SK-N-SH treated with all-trans-retinoic acid at 6 μM for 48 hours (cell line): ENCODE measurements at regions not wholly inside any gene's neighbourhood (a gene's known extent, or its start where the extent isn't known, plus 50 kb on each side); places are given as distances from the start of the nearest gene placed in this dataset.

Experiments
- ATAC-seq: fragments of 200-7000 bp; cut with Tn5 transposase; 3 replicates; pipeline ENCODE4 v1.9.1; 2020; ENCODE audit warnings: mild to moderate bottlenecking, moderate library complexity
- ARNTL ChIP-seq: fragments of 450-650 bp; formaldehyde crosslinking; IDR thresholded peaks from 2 replicates; pipeline ENCODE4 v1.5.0; 2020; ENCODE audit warnings: low read depth, mild to moderate bottlenecking, moderate library complexity, borderline replicate concordance
- CSDC2 ChIP-seq: fragments of 250-450 bp; sonication (Bioruptor Pico); IDR thresholded peaks from 2 replicates; pipeline ENCODE4 v1.5.0; 2020; ENCODE audit warnings: mild to moderate bottlenecking, moderate library complexity
- CSRNP3 ChIP-seq: fragments of 250-450 bp; sonication (Bioruptor Pico); IDR thresholded peaks from 2 replicates; pipeline ENCODE4 v1.5.1; 2021; ENCODE audit warnings: mild to moderate bottlenecking, moderate library complexity
- GLIS3 ChIP-seq: fragments of 250-450 bp; sonication (Bioruptor Pico); IDR thresholded peaks from 2 replicates; pipeline ENCODE4 v1.5.0; 2020; ENCODE audit warnings: mild to moderate bottlenecking, moderate library complexity
- ISL1 ChIP-seq: fragments of 250-450 bp; sonication (Bioruptor Pico); IDR thresholded peaks from 2 replicates; pipeline ENCODE4 v2.1.2; 2022; ENCODE audit warnings: mild to moderate bottlenecking, moderate library complexity
- PATZ1 ChIP-seq: fragments of 250-450 bp; sonication (Bioruptor Pico); IDR thresholded peaks from 2 replicates; pipeline ENCODE4 v1.8.0; 2020; ENCODE audit warnings: mild to moderate bottlenecking, moderate library complexity, borderline replicate concordance
- POU6F1 ChIP-seq: fragments of 250-450 bp; sonication (Bioruptor Pico); IDR thresholded peaks from 2 replicates; pipeline ENCODE4 v1.8.0; 2021; ENCODE audit warnings: low read depth, mild to moderate bottlenecking, moderate library complexity, borderline replicate concordance
- PPARA ChIP-seq: fragments of 250-450 bp; sonication (Bioruptor Pico); IDR thresholded peaks from 2 replicates; pipeline ENCODE4 v1.5.0; 2020; ENCODE audit warnings: mild to moderate bottlenecking, borderline replicate concordance
- RARB ChIP-seq: fragments of 250-450 bp; sonication (Bioruptor Pico); IDR thresholded peaks from 2 replicates; pipeline ENCODE4 v1.8.0; 2021; ENCODE audit warnings: mild to moderate bottlenecking, moderate library complexity
- SNAI2 ChIP-seq: fragments of 250-450 bp; sonication (Bioruptor Pico); IDR thresholded peaks from 2 replicates; pipeline ENCODE4 v1.5.0; 2020; ENCODE audit warnings: mild to moderate bottlenecking, moderate library complexity
- TCF4 ChIP-seq: fragments of 250-450 bp; sonication (Bioruptor Pico); IDR thresholded peaks from 2 replicates; pipeline ENCODE4 v1.8.0; 2021; ENCODE audit warnings: mild to moderate bottlenecking, moderate library complexity, borderline replicate concordance
- TOX ChIP-seq: fragments of 250-450 bp; sonication (Bioruptor Pico); IDR thresholded peaks from 2 replicates; pipeline ENCODE4 v1.8.0; 2021; ENCODE audit warnings: mild to moderate bottlenecking, moderate library complexity, borderline replicate concordance
- TSHZ2 ChIP-seq: fragments of 250-450 bp; sonication (Bioruptor Pico); IDR thresholded peaks from 2 replicates; pipeline ENCODE4 v1.5.0; 2020; ENCODE audit warnings: mild to moderate bottlenecking, moderate library complexity
- ZFP3 ChIP-seq: fragments of 250-450 bp; sonication (Bioruptor Pico); IDR thresholded peaks from 2 replicates; pipeline ENCODE4 v1.5.0; 2020; ENCODE audit warnings: mild to moderate bottlenecking, moderate library complexity
- ZFP30 ChIP-seq: fragments of 450-650 bp; formaldehyde crosslinking; IDR thresholded peaks from 2 replicates; pipeline ENCODE4 v1.5.0; 2022; ENCODE audit warnings: mild to moderate bottlenecking, moderate library complexity
- ZNF565 ChIP-seq: fragments of 450-650 bp; formaldehyde crosslinking; conservative IDR thresholded peaks from 2 replicates; pipeline ENCODE4 v1.5.0; 2020; ENCODE audit warnings: low read depth, mild to moderate bottlenecking, moderate library complexity
- ZNF70 ChIP-seq: fragments of 450-650 bp; formaldehyde crosslinking; IDR thresholded peaks from 2 replicates; pipeline ENCODE4 v1.5.0; 2020; ENCODE audit warnings: mild to moderate bottlenecking, moderate library complexity

GRCh38 chr3:135908737-135909136 lies 56.8 kb upstream of the PPP2R3A start:
- no peak for ATAC-seq
- TF ChIP-seq PATZ1 (CRISPR knock-in tag) (no peak), ZFP30 (CRISPR knock-in tag) (no peak), GLIS3 (CRISPR knock-in tag) (no peak), TSHZ2 (CRISPR knock-in tag) (no peak), ZFP3 (CRISPR knock-in tag) (no peak), POU6F1 (CRISPR knock-in tag) (no peak), CSRNP3 (no peak), RARB (no peak), TOX (CRISPR knock-in tag) (no peak), SNAI2 (CRISPR knock-in tag) (no peak), ZNF70 (CRISPR knock-in tag) (no peak), ZNF565 (CRISPR knock-in tag) (no peak)

- TF ChIP-seq CSRNP3 = no peak
- TF ChIP-seq TCF4 (CRISPR knock-in tag) = no peak
- TF ChIP-seq ZNF70 (CRISPR knock-in tag) = no peak
- TF ChIP-seq ZFP30 (CRISPR knock-in tag) = no peak
- TF ChIP-seq ARNTL (CRISPR knock-in tag) = no peak
- TF ChIP-seq RARB = no peak
- TF ChIP-seq TOX (CRISPR knock-in tag) = no peak
- TF ChIP-seq ZFP3 (CRISPR knock-in tag) = no peak
- no peak for TF ChIP-seq CSDC2 (CRISPR knock-in tag)
- TF ChIP-seq ISL1 (CRISPR knock-in tag) = no peak
- no peak for TF ChIP-seq POU6F1 (CRISPR knock-in tag)
- TF ChIP-seq, all 23 proteins: peak for 0
- ATAC-seq = no peak
These were observed 54.4 kb upstream of the PPP2R3A start for GRCh38 chr3:135911110-135911509.

- ATAC-seq = no peak
- TF ChIP-seq PPARA (CRISPR knock-in tag) = no peak
- TF ChIP-seq ZNF70 (CRISPR knock-in tag) = no peak
These were observed 50.3 kb upstream of the PPP2R3A start for GRCh38 chr3:135915206-135915605.
